Urinary bladder (tissue), 3 donors: ENCODE measurements at regions not wholly inside any gene's neighbourhood (a gene's known extent, or its start where the extent isn't known, plus 50 kb on each side); places are given as distances from the start of the nearest gene placed in this dataset.
"Not testable (repeated sequence)": the region's sequence is repeated elsewhere in the genome, so short reads cannot be mapped to it uniquely, and the experiment has no call there.

ENCODE experiments used
- DNase-seq: peaks from one replicate; pipeline ENCODE4 v3.0.0-alpha.2; 2015; ENCODE audit errors: extremely low spot score
- H3K27ac ChIP-seq: one replicate; pipeline ENCODE4 v1.5.1; 2013; ENCODE audit warnings: low read depth, mild to moderate bottlenecking, moderate library complexity
- H3K36me3 ChIP-seq: one replicate; pipeline ENCODE4 v1.6.1; 2013; ENCODE audit warnings: mild to moderate bottlenecking, moderate library complexity; ENCODE audit not compliant: insufficient read depth
- H3K4me1 ChIP-seq: one replicate; pipeline ENCODE4 v1.6.1; 2013; ENCODE audit warnings: mild to moderate bottlenecking, moderate library complexity; ENCODE audit not compliant: insufficient read depth
- H3K4me3 ChIP-seq: one replicate; pipeline ENCODE4 v1.5.1; 2013; ENCODE audit warnings: low read depth, low read length
- WGBS: extraction: QIAGEN DNeasy Blood & Tissue Kit; methylation state at CpG from one replicate; pipeline ENCODE4 v1.1.7; 2013; 5-methylcytosine and 5-hydroxymethylcytosine counted together
- donor health status: healthy with polysubstance abuse.
- donor health status: healthy.

- Histone ChIP-seq H3K4me1 (no peaks in the 10 kb centered on the region), H3K4me3 (no peak overlapping the region), H3K36me3 (no peaks in the 10 kb centered on the region), H3K27ac (no peak overlapping the region)
- DNase-seq: no peak
- 99% methylated on average over 4 of the region's 4 CpGs for WGBS
Observed at GRCh38 chr5:117165068-117165467, 590.4 kb upstream of the SEMA6A start.

DNA sequence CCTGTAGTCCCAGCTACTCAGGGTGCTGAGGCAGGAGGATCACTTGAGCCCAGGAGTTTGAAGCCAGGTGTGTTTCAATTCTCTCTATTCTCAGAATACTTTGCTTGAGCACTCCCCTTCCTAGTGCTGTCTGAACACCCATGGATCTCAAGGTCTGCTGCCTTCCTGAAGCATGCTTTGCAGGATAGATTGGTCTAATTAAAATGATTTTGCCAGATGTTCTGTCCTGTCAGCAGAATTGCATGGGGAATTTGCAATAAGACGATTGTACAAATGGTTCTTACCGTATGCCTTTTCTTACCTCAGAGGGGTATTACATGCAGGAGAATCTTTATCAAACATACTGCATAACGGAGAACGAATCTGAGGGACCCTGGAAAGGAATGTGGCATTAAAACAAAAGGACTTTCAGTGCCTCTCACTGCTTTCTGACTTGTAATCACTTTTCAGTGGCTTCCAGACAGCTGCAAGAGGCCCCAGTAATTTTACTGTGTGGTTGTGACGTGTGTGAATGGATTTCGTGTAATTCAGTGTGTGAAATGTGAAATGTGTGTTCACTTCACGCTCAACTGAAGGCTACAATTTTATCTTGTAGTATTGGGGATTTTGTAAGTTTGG lies 587.2 kb upstream of the SEMA6A start:
- H3K4me1 ChIP-seq: no peaks in the 10 kb centered on the region
- 77% methylated on average over 7 of the region's 7 CpGs for whole genome bisulfite sequencing
- no peak overlapping the region for H3K27ac ChIP-seq
- H3K4me3 ChIP-seq: no peak overlapping the region
- no peak for DNase-seq
- no peaks in the 10 kb centered on the region for H3K36me3 ChIP-seq

- Histone ChIP-seq H3K36me3 (no peaks in the 10 kb centered on the region), H3K4me3 (no peak overlapping the region), H3K4me1 (no peaks in the 10 kb centered on the region), H3K27ac (no peak overlapping the region)
- no peak for DNase-seq
- 37% methylated on average over 2 of the region's 2 CpGs for WGBS
Observed at GRCh38 chr5:117160391-117160790, 585.8 kb upstream of the SEMA6A start.

DNA sequence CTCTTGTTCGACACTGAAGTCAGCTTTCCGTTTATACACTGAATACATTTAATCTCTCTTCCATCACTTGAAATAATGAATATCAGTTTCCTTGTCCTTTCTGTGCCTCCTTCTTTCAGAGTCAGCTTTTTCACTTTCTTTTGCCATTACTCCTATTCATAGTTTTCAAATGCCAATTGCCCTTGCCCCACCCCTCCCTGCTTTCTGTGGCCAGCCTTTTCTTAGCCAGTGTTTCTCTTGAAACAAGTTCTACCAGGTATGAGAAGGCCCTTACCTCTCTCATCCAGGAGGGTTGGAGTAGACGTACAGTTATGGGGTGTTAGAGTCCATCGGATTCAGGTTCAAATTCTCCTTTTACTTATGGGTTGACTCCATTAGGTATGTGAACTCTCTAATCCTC lies 574.7 kb upstream of the SEMA6A start:
- no peak overlapping the region for H3K27ac ChIP-seq
- DNase-seq: no peak
- no peaks in the 10 kb centered on the region for H3K4me1 ChIP-seq
- WGBS: 90% methylated on average over 4 of the region's 4 CpGs
- H3K4me3 ChIP-seq: no peak overlapping the region
- H3K36me3 ChIP-seq: no peaks in the 10 kb centered on the region

DNA sequence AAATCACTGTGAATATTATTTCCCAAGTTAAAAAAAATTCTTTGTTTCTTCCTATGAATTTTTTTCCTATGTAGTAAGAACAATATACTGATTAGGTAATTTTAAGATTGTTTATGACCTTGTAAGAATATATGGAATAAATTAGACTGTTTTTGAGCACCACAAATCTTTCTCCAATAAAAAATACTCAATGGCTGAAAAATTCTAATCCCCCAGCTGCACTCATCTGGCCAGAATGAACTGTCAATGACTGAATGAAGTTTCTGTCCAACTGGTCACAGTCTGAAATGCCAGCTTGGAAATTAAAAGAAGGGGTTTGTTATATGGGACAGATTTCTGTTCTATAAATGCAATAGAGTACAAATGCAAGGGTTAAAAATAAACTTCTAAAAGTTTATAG lies 569.5 kb upstream of the SEMA6A start:
- Histone ChIP-seq H3K4me1 (no peaks in the 10 kb centered on the region), H3K36me3 (no peaks in the 10 kb centered on the region), H3K4me3 (no peak overlapping the region), H3K27ac (no peak overlapping the region)
- no peak for DNase-seq

DNA sequence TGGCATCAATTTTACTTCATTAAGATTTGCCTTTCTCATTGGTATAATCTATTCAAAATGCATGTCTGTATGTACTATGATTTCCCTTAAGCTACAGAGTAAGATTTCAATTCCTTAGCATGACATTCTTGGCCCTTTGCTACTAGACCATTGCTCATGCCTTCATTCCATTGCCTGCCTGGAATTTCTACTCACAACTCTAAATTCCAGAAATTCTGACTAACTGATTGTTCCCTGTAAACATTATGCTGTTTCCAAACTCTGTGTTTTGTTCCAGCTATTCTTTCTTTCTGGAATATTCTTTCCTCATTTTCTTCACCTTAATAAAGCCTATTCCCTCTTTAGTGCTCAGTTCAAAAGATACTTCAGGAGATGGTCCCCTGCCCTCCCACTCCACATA lies 568.8 kb upstream of the SEMA6A start:
- no peak overlapping the region for H3K4me3 ChIP-seq
- no peak for DNase-seq
- H3K27ac ChIP-seq: no peak overlapping the region
- H3K36me3 ChIP-seq: no peaks in the 10 kb centered on the region
- H3K4me1 ChIP-seq: no peaks in the 10 kb centered on the region

DNA sequence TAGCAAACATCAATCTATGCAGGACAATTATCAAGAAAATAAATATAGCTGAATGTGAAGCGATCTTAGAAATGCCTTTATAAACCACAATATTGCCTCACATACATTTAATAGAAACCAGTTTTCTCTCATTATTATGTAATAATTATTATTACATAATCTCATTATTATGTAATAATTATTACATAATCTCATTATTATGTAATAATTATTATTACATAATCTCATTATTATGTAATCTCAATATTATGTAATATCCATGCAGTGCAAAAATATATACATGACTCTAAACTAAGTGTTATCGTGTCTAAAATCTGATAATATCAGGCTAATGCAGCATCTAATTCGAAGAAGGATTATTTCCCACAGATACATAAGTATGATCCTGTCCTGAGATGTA lies 563.9 kb upstream of the SEMA6A start:
- Histone ChIP-seq H3K4me1 (no peaks in the 10 kb centered on the region), H3K36me3 (no peaks in the 10 kb centered on the region), H3K4me3 (no peak overlapping the region), H3K27ac (no peak overlapping the region)
- 93% methylated on average over 3 of the region's 3 CpGs for WGBS
- DNase-seq: no peak

- H3K27ac ChIP-seq: no peak overlapping the region
- H3K36me3 ChIP-seq: no peaks in the 10 kb centered on the region
- H3K4me3 ChIP-seq: no peak overlapping the region
- 81% methylated on average over 2 of the region's 2 CpGs for WGBS
- DNase-seq: no peak
- H3K4me1 ChIP-seq: no peaks in the 10 kb centered on the region
Observed at GRCh38 chr5:117135851-117136250, 561.2 kb upstream of the SEMA6A start.

- DNase-seq: no peak
- Histone ChIP-seq H3K4me1 (no peaks in the 10 kb centered on the region), H3K4me3 (no peak overlapping the region), H3K27ac (no peak overlapping the region), H3K36me3 (no peaks in the 10 kb centered on the region)
Observed at GRCh38 chr5:117133198-117133597, 558.6 kb upstream of the SEMA6A start.

GRCh38 chr5:117131876-117132275 lies 557.3 kb upstream of the SEMA6A start:
- no peaks in the 10 kb centered on the region for H3K36me3 ChIP-seq
- no peak for DNase-seq
- H3K27ac ChIP-seq: no peak overlapping the region
- H3K4me3 ChIP-seq: no peak overlapping the region
- no peaks in the 10 kb centered on the region for H3K4me1 ChIP-seq

DNA sequence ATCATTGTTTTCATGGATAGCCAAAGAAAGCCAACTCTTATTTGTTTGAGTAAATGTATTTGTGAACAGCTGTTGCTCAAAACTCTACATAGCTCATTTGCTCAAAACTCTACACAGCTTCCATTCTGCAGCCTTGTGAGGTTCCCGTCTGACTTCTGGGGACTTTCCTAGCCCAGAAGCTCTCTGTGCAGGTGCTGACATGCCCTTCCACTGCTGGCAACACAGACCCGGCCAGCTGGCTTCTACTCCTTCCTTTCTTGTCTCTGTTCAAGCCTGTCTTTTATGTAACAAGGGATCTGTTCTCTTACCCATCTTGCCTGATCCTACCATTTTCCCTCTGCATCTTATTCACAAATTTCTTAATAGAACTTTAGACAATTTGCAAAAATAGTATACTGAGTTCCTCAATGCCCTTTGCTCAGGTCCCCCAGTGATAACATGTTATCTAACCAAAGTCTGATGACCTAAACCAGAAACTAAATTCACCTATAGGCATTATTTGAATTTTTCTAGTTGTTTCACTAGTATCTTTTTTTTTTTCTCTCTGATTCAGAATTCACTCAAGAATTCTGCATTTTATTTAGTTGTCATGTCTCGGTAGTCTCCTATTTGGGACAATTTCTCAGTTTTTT lies 556.5 kb upstream of the SEMA6A start:
- no peak for DNase-seq
- Histone ChIP-seq H3K27ac (no peak overlapping the region), H3K36me3 (no peaks in the 10 kb centered on the region), H3K4me3 (no peak overlapping the region), H3K4me1 (no peaks in the 10 kb centered on the region)
- WGBS: 81% methylated on average over 3 of the region's 3 CpGs

- H3K36me3 ChIP-seq: no peaks in the 10 kb centered on the region
- no peaks in the 10 kb centered on the region for H3K4me1 ChIP-seq
- H3K27ac ChIP-seq: no peak overlapping the region
- no peak for DNase-seq
- WGBS: 90% methylated on average over 1 of the region's 1 CpG
- no peak overlapping the region for H3K4me3 ChIP-seq
Observed at GRCh38 chr5:117118499-117118898, 543.9 kb upstream of the SEMA6A start.

DNA sequence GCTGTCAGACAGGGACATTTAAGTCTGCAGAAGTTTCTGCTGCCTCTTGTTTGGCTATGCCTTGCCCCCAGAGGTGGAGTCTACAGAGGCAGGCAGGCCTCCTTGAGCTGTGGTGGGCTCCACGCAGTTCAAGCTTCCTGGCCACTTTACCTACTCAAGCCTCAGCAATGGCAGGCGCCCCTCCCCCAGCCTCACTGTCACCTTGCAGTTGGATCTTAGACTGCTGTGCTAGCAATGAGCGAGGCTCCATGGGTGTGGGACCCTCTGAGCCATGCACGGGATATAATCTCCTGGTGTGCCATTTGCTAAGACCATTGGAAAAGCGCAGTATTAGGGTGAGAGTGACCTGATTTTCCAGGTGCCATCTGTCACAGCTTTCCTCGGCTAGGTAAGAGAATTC lies 542.7 kb upstream of the SEMA6A start:
- not testable (repeated sequence) for H3K4me1 ChIP-seq, H3K4me3 ChIP-seq, H3K27ac ChIP-seq, H3K36me3 ChIP-seq, DNase-seq
- 81% methylated on average over 6 of the region's 6 CpGs for WGBS

GRCh38 chr5:117110548-117110947 lies 535.9 kb upstream of the SEMA6A start:
- Histone ChIP-seq H3K4me3 (no peak overlapping the region), H3K36me3 (no peaks in the 10 kb centered on the region), H3K27ac (no peak overlapping the region), H3K4me1 (no peaks in the 10 kb centered on the region)
- no peak for DNase-seq
- 93% methylated on average over 2 of the region's 2 CpGs for WGBS

DNA sequence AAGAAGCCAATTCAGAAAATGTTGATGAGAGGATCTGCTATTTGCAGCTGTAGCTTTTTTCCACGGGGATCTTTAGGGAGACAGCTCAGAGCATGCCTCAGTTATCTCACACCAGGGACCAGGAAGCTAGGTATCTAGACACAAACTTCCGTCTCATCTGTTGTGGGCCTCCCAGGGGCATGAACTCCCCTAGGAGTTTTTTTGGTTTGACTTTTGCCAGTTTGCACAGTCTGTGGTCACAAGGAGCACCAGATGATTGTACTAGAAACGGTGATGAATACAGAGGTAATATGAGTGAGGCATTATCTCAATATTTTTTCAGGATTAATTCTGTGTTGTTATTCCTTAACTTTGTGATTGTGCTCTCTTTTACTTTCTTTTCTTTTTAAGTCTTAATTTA lies 533.2 kb upstream of the SEMA6A start:
- WGBS: 60% methylated on average over 3 of the region's 3 CpGs
- Histone ChIP-seq H3K4me1 (no peaks in the 10 kb centered on the region), H3K27ac (no peak overlapping the region), H3K36me3 (peaks cover 2% of the 10 kb centered on the region), H3K4me3 (no peak overlapping the region)
- DNase-seq: no peak
